ENCODE measurements at regions not wholly inside any gene's neighbourhood (a gene's known extent, or its start where the extent isn't known, plus 50 kb on each side); places are given as distances from the start of the nearest gene placed in this dataset.

DNA sequence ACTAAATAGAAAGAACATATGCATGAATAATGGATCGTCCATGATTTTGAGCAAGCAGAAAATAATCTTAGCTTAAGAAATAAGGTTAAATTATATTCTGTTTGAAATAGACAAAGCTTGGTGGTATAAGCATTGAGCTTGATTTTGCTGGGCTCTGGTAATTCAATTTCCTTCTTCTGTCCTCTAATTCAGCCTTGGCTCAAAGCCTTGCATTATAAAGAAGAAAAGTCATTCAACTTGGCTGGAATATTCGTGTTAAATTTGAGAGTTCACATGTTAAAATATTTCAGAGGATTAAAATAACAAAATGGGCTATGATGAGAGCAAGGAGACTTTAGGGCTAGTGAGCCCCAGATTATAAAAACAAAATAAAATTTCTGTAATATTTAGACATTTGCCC lies 415.4 kb upstream of the PCDH20 start:
- no peak for DNase-seq

DNA sequence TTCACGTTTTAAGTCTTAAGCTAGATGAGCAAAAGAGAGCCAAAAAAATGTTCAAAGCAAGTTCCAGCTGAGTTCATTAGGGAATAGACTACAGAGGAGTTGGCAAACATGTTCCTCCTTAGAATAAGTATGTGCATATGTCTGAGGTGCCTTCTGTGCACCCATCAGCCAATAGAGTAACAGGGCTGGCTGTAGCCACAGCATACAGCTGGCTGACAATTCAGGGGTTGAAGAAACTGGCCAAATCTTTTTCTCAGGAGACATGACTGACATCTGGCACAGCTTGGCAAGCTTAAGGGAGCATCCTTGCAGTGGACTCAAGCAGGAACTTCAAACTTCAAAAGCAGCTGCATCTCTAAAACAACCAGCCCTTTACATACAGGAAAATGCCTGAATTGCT lies 414.8 kb upstream of the PCDH20 start:
- no peak for DNase-seq

DNA sequence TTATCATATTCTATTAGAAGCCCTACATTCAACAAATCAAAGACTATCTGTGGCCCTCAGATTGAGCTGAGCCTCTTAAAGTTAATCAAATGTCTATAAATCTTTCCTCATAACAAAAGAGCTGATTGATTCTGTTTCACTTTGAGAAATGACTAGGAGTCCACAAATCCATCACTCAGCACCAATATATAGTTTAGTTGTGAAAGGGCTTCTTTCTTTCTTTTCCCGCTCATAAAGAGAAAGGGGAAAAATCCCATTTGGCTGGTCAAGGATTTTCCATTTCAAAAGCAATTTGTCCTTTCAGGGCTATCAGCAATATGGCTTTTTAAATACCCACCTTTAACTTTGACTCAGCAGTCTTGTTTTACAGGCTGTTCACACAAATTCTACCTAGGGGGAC lies 408.5 kb upstream of the PCDH20 start:
- no peak for DNase-seq

DNA sequence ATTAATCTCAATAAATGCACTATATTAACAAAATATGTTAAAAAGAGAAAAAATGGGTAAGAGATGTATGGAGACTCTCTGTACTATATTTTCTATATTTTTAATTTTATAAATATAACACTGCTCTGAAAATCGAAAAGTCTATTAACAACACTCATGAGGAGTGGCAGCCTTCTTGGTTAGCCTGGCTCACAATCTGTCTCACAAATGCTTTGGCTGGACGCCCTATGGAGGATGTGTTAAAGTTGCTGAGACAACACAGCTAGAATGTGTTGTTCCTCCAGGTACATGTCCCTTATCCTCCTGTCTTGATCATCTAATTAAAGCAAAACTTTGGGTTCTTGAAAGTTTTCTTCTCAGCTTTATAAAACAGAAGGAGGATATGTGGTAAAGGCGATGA lies 396.6 kb upstream of the PCDH20 start:
- no peak for DNase-seq

DNA sequence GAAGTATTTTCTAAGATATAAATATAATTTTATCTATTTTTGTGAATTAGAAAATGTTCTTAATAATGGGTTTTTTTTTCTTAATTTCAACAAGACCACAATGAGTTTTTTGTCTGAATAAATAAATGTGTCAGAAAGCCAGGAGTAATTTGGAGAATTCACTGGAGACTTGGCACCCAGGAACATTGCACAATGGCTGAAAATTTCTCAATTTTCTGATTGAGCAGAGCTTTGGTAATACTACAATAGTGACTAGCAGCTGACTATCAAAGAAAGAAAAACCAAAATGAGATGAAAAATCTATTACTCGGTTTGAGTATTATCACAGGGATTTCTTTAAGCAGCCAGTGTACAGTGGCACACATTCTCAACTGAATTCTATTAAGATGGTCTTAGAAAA lies 394.4 kb upstream of the PCDH20 start:
- no peak for DNase-seq

DNA sequence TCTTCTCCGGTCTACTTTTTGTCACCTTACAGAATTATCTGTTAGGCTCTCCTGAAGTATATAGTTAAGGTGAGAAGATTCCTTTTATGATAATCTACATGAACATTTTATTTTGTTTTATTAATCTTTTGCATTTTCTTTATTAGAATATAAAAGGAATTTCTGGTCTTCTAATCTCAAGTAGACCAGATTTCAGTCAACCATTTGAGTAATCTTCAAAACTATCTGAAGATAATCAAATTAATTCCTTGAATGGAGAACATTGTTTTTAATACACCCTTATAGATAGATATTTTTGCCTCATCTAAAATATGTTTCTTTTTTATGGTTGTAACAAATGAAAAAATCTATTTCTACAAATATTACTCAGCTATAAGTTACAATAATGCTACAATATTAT lies 381.7 kb upstream of the PCDH20 start:
- no peak for DNase-seq

DNA sequence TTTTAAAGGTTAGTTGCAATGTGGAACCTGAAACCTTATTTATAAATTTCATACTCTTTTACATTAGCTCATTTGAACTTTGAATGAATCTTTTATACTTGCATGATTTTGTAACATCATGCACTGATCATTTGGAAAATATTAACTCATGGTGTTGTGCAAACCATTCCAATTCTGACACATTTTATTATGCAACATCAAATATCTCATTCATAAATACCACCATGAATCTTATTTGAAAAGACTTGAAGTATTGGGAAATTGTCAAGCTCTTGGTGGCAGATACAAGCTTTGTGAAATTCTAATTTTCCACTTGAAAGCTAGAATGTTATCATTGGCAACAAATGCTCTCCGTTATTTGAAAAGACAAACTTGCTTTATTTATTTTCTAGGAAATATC lies 379.9 kb upstream of the PCDH20 start:
- no peak for DNase-seq

DNA sequence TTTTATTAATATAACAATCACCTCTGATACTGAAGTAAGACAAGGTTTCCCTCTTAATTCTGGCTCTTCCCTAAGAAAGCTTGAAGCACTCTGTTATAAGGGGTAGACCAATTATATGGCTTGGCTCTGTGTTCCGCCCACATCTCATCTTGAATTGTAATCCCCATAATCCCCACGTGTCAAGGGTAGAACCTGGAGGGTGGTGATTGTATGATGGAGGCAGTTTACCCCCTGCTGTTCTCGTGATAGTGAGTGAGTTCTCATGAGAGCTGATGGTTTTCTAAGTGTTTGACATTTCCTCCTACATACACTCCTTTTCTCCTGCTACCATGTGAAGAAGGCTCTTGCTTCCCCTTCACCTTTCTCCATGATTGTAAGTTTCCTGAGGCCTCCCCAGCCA lies 363.8 kb upstream of the PCDH20 start:
- no peak for DNase-seq

DNA sequence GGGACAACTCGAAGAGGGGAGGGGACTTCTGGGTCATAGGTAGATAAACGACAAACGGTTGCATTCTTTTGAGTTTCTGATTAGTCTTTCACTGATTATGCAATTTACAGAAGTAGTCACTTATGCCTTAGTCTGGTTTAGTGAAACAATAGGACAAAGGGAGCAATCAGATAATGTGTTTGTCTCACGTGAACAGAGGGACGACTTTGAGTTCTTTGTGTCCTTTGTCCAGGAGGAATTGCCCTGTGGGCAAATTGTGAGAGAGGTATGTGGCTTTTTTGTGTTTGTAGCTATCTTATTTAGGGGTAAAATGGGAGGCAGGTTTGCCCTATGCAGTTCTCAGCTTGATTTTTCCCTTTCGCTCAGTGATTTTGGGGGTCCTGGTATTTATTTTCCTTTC lies 362.9 kb upstream of the PCDH20 start:
- no peak for DNase-seq

DNA sequence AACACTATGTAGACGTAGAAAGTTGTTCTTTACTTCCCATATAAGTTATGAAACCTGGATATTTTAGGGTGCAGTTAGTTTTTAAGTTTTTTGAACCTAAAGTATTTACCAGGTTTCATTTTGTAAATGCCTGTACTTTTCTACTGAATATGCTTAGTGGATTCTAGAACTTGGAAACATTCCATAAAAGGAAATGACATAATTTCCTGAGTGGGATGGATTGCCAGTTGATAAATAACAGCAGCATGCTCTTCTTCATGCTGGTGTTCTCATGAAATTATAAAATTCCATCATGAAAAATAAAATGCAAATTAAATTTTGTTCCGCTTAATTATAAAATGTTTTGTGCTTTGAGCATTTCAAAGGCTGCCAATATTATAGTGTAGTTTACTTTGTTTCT lies 362.2 kb upstream of the PCDH20 start:
- DNase-seq, result no peak

DNA sequence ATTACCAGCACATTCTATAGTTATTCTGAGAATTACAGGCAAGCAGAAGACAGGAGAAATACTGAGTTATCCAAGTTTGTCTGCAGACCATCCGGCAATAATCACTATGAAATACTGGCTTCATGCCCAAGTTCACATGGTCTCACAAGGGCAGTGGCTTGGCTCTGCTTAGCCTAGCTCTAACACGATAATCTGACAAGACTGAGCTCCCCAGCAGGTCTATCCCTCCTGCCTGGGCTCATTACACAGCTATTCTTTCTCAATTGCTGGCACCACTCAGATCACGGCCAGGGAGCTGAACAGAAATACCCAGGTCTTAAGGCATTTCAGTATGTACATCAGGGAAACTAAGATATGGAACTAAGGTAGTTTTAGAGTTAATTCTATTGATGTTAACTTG lies 361.6 kb upstream of the PCDH20 start:
- DNase-seq, result no peak

DNA sequence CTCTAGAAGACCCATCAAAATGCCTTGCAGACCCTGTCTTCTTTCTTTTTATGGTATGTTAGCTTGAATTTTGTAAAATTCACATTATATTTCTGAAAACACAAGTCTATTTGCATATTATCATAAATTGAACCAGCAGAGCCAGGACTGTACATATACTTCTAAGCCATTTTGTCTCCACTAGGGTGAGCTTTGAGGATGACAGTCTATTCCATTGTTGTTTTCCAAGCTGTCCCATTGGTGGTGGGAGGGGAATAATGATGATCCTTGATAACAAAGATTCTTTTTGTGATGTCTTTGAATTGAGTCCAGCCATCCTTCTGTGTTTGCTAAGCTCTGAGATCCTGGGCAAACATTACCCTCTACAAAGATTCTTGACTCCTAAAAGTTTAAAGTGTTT lies 359.3 kb upstream of the PCDH20 start:
- DNase-seq, result no peak

DNA sequence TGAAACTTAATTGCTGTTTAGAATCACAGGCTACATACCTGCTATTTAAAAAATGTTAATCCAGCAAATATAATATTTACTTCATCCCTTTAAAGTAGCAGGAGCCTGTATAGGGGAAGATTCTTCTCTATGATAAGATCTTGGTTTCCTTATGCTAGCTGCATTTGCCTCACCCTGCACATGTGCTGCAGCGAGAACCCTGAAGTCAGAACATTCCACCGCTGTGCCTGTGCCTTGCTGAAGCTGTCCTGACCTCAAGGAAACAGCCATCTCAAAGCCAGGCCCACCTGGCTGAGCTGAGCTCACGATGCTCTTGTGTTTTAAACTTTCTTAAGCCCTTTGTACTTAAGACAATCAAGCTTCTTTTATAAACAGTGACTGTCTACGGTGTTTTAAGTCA lies 355.0 kb upstream of the PCDH20 start:
- no peak for DNase-seq

DNA sequence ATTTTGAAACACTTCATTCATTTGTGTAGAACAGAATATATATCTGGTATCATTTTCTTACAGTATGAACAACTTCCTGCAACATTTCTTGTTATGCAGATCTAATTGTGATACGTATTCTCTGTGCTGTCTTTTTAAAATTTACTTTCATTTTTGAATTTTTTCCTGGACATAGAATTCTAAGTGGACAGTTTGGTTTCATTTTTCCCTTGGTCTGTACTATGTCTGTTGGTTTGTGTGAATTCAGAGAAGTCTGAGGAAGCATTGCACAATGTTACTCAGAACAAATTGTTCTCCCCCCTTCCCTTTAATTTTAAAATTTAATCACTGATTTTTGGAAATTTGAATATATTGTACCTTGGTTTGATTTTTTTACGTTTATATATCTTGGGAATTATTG lies 352.5 kb upstream of the PCDH20 start:
- no peak for DNase-seq

DNA sequence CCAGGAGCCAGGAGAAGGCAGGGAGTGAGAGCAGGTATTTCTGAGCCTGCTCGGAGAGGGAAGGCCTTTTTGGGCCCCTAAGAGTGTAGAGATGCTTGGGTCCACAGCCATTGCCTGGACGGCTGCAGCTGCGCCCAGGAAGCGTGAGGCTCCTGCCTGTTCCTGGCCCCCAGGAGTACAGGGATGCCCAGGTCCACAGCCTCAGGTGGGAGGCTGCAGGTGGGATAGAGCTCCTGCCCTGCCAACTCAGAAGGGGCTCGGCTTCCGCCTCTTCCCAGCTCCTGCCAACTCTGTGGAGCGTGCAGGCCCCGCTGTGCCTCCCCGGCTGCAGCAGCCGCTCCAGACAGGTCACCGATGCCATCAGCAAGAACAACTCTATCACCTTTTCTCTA lies 351.0 kb upstream of the PCDH20 start:
- DNase-seq, result no peak

DNA sequence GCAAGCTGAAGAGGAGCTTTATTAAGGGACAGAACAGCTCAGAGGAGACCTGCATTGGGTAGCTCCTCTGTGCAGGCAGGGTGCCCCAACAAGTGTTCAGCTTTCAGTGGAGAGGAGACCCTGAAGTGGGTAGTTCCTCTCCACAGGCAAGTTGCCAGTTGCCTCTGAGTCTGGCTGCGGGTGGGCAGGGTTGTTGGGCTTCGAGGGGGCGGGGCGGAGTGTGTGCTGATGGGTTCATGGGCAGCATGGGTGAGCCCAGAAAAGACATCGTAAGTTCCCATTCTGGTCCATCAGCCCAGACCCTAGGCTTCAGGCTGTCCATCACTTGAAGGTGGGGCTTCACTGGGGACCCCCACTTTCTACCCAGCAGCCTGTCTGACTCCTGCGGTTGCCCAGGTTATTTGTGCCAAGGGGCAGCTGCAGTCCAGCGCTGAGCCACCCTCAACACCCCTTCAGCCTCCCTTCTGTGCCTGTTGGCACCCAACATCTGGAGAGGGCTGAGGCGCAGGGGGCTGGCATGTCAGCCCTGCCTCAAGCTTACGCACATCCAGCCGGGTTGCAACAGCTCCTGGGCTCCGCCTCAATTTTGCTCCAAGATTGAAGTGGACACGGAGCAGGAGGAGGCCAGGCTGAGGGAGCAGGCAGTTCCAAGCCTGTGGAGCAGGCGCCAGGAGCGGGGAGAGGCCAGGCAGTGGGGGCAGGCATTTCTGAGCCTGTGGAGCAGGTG lies 350.5 kb upstream of the PCDH20 start:
- DNase-seq, result no peak

DNA sequence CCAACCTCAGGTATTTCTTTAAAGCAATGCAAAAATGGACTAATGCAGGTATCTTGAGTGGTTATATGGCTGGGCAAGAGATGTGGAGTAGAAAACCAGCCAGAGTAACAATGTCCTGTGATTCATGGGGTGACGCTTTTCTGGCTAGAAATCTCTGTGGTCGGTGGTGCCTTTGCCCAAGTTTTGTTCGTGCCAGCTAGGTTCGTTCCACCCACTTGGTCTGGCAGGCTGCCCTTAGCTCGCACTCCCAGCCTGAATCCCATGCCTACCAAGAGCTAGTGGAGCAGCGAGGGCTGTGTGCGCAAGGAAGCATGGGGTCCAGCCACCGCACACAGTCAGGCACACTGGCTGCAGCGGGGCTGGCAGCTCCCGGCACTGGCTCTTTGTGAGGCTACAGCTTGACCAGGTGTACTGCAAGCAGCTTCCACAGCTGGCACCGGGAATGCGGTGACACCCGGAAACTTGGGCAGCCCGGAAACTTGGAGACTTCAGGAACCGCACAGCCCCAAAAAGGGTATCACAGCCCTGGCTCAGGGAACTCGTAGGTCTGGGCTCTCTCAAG lies 349.6 kb upstream of the PCDH20 start:
- DNase-seq, result no peak

DNA sequence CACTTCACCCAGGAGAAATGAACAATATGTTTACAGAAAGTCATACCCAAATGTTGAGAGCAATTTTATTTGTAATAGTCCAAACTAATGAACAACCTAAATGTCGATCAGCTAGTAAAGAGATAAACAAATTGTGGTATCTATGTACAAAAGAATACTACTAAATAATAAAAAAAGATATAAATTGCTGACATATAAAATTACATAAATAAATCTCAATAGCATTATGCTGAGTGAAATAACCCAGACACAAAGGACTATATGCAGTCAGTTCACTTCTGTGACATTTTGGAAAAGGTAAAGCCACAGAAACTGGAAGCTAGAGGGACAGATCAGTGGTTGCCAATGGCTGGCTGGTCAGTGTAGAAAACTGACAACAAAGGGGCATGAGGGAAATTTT lies 346.0 kb upstream of the PCDH20 start:
- DNase-seq, result no peak

DNA sequence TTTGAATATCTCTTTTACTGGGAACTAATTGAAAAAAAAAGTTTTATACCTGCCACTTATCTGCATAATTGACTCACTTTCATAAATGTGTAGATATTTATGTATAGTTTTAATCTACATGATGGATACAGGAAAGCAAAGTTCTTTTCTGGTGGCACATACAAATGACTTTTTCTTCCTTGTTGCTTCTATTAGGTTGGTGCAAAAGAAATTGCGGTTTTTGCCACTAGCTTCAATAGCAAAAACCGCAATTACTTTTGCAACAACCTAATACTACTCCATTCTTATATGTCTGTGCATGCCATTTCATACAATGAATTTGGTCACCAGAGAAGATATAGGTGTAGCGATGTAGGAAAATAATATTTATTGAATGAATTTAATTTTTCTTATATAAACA lies 344.5 kb upstream of the PCDH20 start:
- no peak for DNase-seq

DNA sequence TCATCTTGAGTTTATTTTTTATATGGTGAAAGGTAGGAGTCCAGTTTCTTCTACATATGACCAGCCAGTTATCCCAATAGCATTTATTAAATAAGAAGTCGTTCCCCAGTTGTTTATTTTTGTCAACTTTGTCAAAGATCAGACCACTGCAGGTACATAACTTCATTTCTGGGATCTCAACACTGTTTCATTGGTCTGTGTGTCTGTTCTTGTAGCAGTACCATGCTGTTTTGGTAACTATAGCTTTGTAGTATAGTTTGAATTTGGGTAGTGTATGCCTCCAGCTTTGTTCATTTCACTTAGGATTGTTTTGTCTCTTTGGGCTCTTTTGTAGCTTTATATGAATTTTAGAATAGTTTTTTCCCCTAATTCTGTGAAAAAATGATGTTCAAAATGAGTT lies 340.4 kb upstream of the PCDH20 start:
- no peak for DNase-seq

DNA sequence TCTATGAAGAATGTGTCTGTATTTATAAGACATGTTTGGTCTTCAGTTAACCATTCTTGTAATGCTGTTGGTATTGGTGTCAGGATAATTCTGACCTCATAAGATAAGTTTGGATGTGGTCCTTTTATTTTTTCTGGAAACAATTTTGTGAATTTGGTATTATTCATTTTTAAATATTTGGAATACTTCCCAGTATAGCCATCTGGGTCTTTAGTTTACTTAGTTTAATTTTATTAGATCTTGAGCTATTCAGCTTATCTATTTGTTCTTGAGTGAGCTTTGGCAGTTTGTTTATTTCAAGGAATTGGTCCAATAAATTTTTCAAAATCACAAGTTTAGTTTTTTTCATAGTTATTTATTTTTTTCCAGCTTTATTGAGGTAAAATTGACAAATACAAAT lies 335.4 kb upstream of the PCDH20 start:
- no peak for DNase-seq

DNA sequence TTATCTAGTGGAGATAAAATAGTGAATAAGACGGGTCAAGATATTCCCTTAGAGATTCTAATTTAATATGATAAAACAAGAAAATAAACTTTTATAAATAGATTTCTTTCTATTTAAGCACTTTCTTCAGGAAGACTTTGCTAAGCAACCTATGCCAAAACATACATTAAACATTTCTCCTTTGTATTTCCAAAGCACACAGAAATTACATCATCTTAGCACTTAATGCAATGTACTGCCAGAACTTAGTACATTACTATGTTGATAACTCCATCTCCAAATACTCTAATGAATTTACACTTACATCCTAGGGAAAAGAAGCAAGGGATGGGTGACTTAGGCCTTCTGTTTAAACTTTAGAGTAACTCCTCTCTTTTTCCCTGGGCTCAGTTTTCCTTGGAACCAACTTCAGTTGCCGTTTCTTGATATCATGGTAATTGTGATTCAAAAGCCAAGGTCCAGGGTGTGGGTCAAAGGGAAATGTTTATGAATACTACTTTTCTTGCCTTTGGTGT lies 322.6 kb upstream of the PCDH20 start:
- no peak for DNase-seq

DNA sequence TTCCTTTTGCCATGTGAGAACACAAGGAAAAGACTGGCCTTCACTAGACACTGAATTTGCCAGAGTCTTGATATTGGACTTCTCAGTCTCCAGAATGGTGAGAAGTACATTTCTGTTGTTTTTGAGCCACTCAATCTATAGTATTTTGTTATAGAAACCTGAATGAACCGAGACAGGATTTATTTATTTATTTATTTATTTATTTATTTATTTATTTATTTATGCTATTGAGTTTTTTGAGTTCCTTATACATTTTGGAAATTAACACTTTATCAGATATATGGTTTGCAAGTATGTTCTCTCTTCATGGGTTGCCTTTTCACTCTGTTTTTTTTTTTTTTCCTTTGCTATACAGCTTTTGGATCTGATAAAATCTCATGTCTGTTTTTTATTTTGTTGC lies 319.0 kb upstream of the PCDH20 start:
- no peak for DNase-seq

DNA sequence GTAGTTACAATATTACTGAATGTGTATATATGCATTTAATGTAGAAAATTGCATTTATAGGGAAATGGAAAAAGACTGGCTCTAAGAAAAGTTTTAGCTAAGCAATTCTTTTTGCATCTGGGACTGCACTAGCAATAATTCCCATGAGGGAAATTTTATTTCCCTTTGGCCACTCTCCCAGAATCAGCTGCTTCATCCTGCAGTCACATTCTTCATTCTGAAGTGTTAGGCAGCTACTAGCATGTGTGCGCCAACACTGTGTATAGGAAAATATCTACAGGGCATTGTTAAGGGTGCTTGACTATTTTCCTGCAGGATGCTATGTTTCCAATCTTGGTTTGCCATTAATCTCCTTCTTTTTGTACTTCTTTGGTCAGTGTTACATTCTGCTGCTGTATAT lies 312.8 kb upstream of the PCDH20 start:
- no peak for DNase-seq

DNA sequence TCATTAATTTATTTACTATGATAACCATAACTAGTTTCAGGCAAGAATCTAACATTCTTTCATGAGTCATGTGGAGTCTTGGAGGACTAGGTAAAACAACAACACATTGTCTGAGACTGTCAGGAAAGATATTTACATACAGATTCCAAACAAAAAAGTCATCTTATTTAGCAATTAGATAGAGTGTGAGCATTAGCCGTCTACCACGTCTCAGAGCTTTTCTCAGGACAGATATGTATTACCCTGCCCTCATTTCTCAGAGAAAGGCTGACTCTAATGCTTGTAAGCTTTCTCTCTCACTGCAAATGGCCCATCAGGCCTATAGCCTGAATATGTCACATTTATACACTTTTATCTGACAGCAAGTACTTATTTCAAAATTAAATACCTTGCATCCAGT lies 312.1 kb upstream of the PCDH20 start:
- DNase-seq, result no peak

All from amniotic stem cell (primary cell).